ENCODE measurements at regions not wholly inside any gene's neighbourhood (a gene's known extent, or its start where the extent isn't known, plus 50 kb on each side); places are given as distances from the start of the nearest gene placed in this dataset.
"Not testable (repeated sequence)": the region's sequence is repeated elsewhere in the genome, so short reads cannot be mapped to it uniquely, and the experiment has no call there.

DNA sequence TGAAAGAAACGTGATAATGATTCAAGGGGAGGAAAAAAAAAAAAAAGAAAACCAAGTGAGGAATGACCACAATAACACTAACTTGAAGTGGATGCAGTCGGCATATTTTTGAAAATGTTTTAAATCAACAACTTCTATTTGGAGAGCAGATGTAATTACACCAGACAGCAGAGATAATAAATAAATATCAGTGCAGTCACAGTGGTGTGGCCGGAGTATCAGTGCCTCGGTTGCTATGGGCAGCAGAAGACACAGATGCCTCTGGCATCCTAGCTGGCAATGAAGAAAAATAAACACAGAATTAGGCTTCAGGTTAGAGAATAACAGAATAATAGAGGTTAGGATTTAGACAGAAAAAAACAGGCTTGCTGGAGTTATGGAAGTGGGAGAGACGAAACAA is 888.3 kb downstream of the LTN1 start:
- DNase-seq = no peak

DNA sequence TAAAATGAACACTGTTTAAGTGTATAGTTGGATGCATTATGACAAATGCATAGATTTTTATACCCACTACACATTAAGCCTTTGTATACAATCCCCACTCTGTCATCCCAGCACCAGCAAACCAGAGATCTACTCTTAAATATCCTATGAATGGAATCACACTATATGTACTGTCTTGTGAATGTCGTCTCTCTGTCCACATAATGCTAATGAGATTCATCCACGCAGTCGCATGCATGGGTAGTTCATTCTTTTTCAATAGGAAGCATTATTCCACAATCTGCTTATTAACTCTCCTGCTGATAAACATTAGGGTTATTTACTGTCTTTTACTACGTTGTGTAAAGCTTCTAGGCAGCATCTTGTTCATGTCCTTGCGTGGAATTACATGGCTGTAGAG is 892.3 kb downstream of the LTN1 start:
- DNase-seq = no peak

DNA sequence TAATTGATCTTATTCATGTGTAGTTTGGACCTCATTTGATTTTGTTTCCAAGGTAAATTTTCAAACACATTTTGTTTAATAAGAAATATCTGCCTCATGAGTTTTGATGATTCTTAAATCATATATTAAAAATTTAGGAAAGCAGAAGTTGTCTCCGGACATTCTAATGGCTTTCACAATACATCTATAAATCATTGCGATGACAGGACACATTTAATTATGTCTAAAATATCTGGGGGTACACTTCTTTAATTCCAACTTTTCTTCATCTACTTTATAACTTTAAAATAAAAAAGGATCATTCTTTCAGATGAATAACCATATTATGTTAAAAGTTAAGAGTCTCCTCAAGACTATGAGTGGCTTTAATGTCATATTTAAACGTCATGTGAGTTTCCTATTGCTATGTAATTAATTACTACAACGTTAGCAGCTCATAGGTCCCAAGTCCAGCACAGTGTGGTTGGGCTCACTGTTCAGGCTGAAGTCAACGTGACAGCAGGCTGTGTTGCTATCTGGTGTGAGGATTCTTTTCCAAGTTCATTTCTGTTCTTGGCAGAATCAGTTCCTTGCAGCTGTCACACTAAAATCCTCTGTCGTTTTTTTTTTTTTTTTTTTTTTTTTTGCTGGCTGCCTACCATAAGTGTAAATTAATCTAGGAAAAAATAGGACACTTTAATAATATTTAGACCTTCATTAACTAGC is 893.5 kb downstream of the LTN1 start:
- DNase-seq = no peak

DNA sequence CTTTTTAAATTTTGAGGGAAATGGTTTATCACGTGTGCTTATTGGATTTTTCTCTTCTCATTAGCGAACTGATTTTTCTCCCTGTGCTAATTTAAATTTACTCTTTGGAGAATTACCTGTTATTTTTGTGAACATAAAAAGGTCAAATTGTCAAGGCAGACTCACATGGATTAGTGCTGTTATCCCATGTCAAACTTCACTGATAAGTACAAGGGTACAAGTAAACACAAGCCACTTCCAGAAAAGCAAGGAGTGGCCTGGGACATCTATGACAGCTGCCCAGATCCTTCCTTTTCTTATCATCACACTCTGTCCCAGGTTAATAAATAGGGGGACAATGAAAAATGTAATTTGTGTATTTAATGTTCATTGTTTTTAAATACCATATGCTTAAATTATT is 901.2 kb downstream of the LTN1 start:
- no peak for DNase-seq

DNA sequence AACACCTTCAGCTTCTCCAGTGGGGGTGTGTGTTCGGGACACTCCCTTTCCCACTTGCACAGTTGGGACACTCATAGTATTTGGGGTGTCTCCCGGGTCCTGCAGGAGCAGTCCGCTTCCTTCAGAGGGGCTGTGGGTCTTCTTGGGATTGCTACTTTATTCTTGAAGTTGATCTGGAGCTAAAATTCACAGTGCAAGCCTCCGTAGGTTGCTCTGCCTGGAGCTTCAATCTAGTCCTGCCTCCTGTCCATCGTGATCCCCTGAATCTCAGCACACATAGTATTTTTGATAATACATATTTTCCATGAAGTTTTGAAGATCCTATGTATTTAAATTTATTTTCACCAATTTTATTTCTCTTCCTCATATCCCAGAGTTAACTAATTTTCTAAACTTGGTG is 902.1 kb downstream of the LTN1 start:
- DNase-seq = no peak

DNA sequence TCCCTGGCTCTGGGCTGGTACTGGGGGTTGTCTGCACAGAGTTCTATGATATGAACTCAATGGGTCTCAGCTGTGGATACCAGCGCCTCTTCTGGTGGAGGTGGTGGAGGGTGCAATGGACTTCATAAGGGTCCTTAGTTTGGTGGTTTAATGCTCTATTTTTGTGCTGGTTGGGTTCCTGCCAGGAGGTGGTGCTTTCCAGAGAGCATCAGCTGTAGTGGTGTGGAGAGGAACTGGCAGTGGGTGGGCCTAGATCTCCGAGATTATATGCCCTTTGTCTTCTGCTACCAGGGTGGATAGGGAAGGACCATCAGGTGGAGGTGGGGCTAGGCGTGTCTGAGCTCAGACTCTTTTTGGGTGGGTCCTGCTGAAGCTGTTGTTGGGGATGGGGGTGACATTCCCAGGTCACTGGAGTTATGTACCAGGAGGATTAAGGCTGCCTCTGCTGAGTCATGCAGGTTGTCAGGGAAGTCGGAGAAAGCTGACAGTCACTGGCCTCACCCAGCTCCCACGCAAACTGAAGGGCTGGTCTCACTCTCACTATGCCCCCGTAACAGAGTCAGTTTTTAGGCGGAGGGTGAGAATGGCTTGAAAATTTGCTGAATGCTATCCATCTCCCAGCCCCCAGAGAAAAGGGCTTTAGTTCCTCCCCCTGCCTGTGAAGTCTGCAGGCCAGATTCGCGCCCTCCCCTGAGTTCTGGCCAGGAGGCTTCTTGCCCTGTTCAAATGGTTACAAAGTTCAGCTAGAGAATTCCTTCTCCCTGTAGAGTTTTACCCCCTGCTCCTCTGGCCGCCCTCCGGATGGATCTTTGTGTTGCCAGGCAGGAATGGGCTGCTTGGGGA is 902.9 kb downstream of the LTN1 start:
- no peak for DNase-seq

DNA sequence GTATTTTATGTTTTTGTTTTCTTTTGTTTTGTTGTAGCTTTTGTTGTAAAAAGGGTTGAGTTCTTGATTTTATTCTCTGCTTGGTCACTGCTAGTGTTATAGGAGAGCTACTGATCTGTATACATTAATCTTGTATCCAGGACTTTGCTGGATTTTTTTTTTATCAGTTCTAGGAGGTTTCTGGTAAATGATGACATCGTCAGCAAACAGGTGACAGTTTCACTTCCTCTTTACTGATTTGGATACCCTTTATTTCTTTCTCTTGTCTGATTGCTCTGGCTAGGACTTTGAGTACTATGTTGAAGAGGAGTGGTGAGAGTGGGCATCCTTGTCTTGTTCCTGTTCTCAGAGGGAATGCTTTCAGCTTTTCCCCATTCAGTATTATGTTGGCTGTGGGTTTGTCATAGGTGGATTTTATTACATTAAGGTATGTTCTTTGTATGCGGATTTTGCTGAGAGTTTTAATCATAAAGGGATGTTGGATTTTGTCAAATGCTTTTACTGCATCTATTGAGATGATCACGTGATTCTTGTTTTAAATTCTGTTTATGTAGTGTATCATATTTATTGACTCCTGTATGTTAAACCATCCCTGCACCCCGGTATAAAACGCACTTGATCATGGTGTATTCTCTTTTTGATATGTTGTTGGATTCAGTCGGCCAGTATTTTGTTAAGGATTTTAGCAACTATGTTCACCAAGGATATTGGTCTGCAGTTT is 905.7 kb downstream of the LTN1 start:
- DNase-seq = no peak

DNA sequence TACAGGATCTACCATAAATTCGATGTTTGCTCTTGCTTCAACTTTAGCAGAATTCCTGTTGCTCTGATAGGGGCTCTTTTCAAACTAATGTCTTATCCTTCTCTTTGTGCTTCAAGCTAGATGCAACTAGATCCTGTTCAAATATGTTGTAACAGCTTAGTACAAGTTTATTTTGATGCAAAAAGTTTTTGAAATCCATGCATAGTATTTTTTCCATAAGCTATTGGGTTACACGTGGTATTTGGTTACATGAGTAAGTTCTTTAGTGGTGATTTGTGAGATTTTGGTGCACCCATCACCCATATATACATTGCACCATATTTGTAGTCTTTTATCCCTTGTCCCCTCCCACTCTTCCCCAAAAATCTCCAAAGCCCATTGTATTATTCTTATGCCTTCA is 907.7 kb downstream of the LTN1 start:
- no peak for DNase-seq

DNA sequence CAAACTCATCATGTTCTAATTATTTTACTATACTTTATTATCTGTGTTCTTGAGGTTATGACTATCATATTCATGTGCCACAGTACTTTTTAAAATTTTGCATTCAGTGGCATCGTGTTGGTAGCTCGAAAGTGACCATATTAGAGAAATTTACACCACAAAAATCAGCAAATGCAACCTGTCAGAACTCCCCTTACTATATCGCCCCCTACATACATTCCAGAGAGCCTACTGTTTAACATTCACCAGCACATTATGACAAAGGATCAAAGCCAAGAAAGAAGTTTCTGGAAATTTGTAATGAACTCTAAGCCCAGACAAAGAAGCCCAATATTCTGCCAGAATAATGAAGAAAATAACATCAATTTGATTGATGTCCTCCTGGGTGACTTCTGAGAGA is 909.3 kb downstream of the LTN1 start:
- DNase-seq = no peak

DNA sequence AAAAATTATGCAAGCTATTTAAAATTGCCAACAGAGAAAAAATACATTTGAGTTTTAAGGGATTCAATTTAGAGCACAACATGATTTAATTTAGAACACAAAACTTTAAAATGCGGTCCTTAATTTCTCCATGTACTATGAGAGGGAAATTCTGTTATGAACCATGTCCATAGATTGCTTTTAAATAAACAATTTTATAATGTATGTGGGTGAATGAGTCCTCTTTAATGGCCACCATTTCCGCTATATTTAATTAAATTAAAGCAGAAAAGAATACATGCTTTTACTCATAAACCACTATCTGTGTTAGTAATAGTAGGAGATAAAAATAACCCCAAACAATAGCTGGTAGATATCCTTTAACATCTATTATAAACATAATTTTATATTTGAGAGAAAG is 914.6 kb downstream of the LTN1 start:
- no peak for DNase-seq

DNA sequence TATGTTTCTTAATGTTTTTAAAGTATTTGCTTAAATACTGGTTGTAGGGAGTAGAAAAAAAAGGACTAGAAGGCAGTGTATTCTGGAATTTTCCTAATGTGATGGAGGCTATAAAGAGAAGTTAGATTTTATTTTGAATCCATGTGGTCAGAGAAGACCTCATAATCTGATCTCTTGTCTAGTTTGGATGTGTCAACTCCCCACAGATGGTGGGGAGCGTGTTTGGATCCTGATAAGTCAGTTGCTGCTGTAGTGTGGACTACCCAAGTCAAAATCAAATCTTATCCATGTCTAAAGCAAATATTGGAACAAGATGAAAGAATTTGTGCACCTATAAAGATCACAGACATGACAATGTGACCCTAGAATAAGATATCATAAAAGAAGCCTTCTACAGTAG is 918.0 kb downstream of the LTN1 start:
- no peak for DNase-seq

DNA sequence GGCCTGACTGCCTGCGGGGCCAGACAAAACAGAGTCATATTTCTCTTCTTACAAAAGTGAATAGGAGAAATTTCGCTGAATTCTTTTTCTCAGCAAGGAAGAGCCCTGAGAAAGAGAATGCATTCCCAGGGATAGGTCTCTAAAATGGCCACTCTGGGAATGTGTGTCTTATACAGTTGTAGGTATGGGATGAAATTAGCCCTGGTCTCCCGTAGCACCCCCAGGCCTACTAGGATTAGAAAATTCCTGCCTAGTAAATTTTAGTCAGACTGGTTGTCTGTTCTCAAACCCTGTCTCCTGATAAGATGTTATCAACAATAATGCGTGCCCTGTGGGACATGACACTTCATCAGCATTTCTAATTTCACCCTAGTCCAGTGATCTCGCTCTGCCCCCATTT is 920.1 kb downstream of the LTN1 start:
- no peak for DNase-seq

DNA sequence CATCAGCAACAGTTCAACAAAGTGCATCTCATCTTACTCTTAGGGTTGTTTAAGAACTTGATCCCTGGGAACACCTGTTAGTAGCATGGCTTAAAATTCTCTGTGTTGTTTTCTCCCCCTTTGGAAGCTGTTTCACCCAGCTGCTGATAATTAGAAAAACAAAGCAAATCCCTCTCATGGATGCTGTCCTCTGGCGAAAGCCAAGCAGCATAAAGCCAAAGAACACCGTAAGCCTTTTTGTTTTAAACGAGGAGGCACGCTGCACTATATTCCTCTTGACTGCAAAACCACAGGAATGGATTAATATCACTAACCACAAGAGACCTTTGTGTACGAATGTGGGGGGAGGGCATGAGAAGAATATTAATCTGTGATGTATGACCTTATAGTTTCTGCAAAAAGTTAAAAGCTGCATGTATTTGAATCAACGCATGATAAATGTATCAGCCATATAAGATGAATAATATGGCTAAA is 923.2 kb downstream of the LTN1 start:
- DNase-seq = no peak

DNA sequence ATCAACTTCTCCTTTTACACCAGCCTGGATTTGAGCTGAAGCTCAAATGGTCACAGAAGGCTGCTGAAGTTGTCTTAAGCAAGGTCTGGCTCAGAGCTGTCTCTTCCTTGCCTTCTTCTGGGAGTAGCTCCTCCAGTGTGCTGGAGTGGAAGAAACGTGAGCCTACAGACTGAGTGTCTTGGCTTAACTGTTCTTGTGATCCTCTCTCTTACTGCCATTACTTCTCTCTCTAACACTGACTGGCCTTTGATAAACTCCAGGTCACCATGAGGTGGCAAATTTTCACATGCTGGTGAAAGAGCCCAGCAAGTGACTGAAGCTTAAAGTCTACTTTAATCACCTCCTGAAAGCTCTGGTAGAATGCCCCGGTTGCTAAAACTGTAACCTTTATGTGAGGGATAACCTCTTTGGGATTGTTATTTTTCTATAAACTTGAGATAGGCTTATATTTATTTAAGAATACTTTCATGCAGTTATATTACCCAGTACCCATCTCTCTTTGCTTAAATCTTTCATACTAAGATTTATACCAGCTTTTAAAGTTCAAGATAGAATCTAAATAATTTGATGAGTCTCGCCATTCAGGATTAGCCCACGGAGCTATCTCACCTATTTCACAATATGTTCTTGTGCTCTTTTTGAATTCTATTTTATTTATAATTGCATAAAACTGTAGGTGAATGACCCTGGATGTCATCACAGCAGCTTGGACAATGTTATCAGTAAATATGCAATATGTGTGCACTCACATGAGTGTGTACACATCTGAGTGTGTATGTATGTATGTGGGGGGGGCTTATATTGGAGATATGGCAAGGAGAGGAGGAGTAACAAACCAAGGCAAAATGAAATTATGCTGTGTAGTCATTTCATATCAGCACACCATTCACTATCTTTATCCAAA is 924.0 kb downstream of the LTN1 start:
- no peak for DNase-seq

DNA sequence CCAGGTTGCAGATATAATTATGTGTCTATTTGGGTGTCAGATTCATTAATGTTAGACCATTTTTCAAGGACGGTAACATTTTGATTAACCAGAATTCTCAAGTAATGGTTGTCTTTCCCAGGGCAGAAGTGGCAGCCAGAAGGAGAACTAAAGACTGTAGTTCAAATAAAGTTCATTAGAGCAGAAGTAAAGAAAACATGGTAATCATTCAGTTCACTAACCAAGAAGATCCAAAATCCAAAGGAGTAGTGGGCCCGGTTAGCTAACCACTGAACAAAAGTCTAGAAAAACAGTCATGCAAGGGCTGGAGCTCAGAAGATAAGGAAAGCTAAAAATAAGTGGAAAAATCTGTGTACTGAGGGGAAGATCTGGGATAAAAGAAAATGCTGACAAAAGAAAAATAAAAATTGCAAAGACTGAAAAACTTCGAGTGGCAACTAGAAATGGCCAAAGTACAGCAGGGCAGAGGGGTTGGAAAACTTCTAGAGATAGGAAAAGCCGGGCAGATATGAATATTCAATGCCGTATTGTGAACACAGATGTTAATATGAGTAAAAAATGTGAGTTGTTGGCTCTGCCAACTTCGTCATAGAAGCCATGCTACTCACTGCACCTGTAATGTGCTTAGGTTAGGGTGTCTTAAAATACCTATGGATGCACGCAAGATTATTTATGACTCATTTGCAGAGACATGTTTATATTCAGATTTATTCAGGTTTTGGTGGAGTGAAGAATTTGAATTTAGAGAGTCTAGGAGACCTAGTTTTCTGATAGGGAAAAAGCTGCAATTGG is 925.9 kb downstream of the LTN1 start:
- DNase-seq = no peak

DNA sequence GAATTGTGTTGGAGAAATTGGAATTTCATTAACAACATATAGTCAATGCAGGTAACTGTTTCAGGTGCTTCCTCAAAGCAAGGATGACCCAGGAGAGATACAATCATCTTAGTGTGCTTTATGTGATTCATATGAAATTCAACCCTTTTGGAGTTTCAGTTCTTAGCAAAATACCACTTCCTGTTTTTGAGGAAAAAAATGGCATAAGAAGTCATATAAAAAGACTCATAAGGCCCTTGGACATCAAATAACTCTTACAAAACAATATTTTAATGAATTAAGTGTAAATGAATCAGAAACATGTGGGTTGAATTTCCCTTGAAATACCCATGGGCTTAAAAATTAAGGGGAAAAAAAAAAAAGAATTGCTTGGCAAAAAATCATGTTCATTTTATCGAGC is 926.6 kb downstream of the LTN1 start:
- no peak for DNase-seq

DNA sequence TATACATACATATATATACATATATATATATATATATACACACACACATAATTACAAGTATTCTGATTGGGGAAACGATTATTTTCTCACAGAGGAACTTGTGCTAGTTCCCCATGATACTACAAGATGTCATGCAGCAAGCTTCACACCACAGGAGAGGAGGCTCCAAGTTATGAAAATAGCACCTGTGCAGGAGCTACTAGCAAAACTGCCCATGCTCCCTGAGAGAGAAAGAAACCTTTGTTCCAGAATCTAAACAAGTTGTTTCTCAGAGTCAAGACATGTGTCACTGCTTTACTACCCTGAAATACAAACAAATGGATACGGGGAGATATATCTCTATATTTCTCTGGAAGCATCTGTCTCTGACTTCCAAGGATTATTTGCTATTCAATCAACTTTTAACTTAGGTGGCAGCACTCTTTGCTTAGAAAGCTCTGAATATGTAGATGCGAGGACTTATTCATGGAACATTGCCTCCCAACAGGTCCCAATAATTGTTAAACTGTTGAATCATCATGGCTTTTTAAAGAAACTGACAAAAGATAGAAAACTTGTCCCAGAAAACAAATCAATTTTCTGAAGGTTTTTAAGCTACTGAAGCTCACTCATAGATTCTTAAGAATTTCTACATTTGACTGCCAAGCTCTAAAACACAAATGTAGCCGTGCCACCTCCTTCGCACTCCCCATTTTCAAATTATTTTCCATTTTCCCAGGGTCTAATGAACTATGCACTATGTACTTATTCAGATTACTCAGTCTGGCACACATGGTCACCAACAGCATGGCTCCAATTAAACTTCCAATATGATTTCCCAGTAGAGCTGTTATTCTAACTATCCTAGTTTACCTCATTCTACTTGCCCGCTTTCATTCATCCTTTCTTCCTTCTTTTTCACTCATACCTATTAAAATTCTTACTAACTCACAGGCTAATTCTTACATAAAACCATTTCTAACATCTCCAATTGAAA is 929.1 kb downstream of the LTN1 start:
- no peak for DNase-seq

DNA sequence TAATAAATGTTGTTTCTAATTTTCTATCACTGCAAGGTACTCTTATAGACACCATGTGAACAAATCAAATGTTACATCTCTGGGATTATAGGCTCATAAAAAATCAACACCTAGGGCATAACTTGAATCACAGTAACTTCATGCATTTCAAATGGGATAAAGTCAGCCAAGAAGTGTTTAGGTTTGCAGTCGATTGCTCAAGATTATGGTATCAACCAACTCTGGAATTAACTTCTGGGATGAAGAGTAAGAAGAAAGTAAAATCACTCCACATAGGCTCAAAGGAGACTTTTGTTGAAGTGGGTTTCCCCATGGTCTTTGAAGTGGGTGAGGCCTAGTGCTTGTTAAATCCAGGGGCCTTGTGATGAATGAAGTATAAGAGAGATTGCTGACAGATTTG is 939.7 kb downstream of the LTN1 start:
- DNase-seq = not testable (repeated sequence)

DNA sequence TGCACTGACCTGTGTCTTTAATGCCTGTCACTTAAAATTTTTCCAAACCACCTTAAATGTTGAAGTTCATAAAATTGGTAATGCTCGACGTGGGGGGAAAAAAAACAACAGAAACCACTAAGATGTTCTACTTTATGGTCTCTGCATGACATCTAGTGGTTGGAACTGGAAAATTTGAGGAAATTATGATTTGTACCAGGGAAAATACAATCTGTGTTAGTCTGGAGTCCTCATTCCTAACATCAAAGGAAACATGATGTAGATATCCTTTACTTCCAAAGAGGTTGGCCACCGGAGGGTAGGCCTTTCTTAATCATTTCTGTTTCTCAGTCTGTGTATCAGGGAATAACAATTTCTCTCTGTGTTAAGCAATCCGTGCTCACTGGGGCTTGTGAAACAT is 941.0 kb downstream of the LTN1 start:
- not testable (repeated sequence) for DNase-seq

DNA sequence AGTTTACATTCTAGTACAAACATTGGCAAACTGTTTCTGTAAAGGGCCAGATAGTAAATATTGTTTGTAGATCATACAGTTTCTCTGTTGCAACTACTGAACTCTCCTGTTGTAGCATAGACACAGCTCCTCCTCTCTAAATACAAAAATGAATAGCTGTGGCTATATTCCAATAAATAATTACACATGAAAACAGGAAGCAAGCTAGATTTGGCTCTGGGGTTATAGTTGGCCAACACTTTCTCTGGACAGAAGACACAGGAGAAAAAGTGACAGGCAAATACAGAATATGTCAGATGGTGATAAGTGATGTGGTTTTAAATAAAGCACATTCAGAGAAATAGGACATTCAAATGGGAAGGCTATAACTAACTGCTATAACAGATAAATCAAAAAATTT is 957.0 kb downstream of the LTN1 start:
- DNase-seq = not testable (repeated sequence)

DNA sequence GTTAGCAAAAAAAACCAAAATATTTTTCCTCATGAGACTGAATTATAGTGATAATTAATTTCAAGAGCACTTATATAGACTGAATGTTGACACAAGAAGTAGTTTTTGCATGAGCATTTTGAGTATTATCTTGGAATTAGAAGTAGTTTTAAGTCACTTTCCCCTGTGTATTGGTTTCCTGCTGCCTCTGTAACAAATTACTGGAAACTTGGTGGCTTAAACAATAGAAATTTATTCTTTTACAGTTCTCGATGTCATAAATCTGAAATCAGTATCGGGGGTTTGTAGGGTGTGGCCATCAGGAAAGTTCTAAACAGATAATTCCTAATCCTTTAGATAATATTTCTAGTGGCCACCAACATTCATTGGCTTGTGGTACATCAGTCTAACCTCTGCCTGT is 957.8 kb downstream of the LTN1 start:
- DNase-seq = not testable (repeated sequence)

All from KG1 (cell line).